GM21526 (cell line): ENCODE measurements at regions not wholly inside any gene's neighbourhood (a gene's known extent, or its start where the extent isn't known, plus 50 kb on each side); places are given as distances from the start of the nearest gene placed in this dataset.

Experiments used
- ATAC-seq: cut with Tn5 transposase; IDR thresholded peaks from one replicate; pipeline ENCODE4 v1.9.1; 2021; ENCODE audit warnings: moderate library complexity; ENCODE audit not compliant: unreplicated experiment, low FRiP score

GRCh38 chr4:96642490-96642889 is 802.6 kb downstream of the PDHA2 start:
- no peak for ATAC-seq

GRCh38 chr4:96646146-96646545 is 806.3 kb downstream of the PDHA2 start:
- no peak for ATAC-seq

GRCh38 chr4:96649536-96649935 is 809.6 kb downstream of the PDHA2 start:
- no peak for ATAC-seq

GRCh38 chr4:96652158-96652557 is 812.3 kb downstream of the PDHA2 start:
- ATAC-seq: no peak

GRCh38 chr4:96652821-96653220 is 812.9 kb downstream of the PDHA2 start:
- ATAC-seq: no peak

GRCh38 chr4:96654045-96654444 is 814.2 kb downstream of the PDHA2 start:
- ATAC-seq: no peak

GRCh38 chr4:96670381-96670780 is 830.5 kb downstream of the PDHA2 start:
- ATAC-seq: no peak

GRCh38 chr4:96675416-96675815 is 835.5 kb downstream of the PDHA2 start:
- ATAC-seq: no peak

- no peak for ATAC-seq
These were observed 836.0 kb downstream of the PDHA2 start for GRCh38 chr4:96675896-96676295.

- no peak for ATAC-seq
These were observed 837.0 kb downstream of the PDHA2 start for GRCh38 chr4:96676754-96677435.

- ATAC-seq: no peak
These were observed 837.6 kb downstream of the PDHA2 start for GRCh38 chr4:96677499-96677898.

GRCh38 chr4:96681218-96681617 is 841.3 kb downstream of the PDHA2 start:
- no peak for ATAC-seq

- no peak for ATAC-seq
These were observed 845.8 kb downstream of the PDHA2 start for GRCh38 chr4:96685691-96686090.

- no peak for ATAC-seq
These were observed 851.6 kb downstream of the PDHA2 start for GRCh38 chr4:96691521-96691920.

GRCh38 chr4:96698831-96699230 is 858.9 kb downstream of the PDHA2 start:
- no peak for ATAC-seq

- ATAC-seq: no peak
These were observed 863.4 kb downstream of the PDHA2 start for GRCh38 chr4:96703265-96703664.

- ATAC-seq: no peak
These were observed 868.9 kb downstream of the PDHA2 start for GRCh38 chr4:96708766-96709165.

GRCh38 chr4:96713271-96713850 is 873.5 kb downstream of the PDHA2 start:
- no peak for ATAC-seq

- no peak for ATAC-seq
These were observed 889.7 kb downstream of the PDHA2 start for GRCh38 chr4:96729641-96730040.

- no peak for ATAC-seq
These were observed 890.5 kb downstream of the PDHA2 start for GRCh38 chr4:96730432-96730831.

- ATAC-seq: no peak
These were observed 896.5 kb downstream of the PDHA2 start for GRCh38 chr4:96736352-96736889.

- no peak for ATAC-seq
These were observed 899.2 kb downstream of the PDHA2 start for GRCh38 chr4:96739101-96739500.
